K562 (cell line): ENCODE measurements at regions not wholly inside any gene's neighbourhood (a gene's known extent, or its start where the extent isn't known, plus 50 kb on each side); places are given as distances from the start of the nearest gene placed in this dataset.

Experiments used
- ATF3 ChIP-seq, 2 experiments: fragments of 450-650 bp in 1 of 2; sonication (generic) in 1 of 2; formaldehyde crosslinking in 1 of 2; IDR thresholded peaks in 1 of 2; conservative IDR thresholded peaks in 1 of 2; 2 replicates each; pipeline versions ENCODE4 v1.6.1 to v1.8.1; 2016 to 2023; ENCODE audit warnings: mild to moderate bottlenecking in 2 of 2, moderate library complexity in 2 of 2, inconsistent platforms in 1 of 2, missing genetic modification reagents in 1 of 2
- HNRNPLL ChIP-seq: fragments of 200-400 bp; formaldehyde crosslinking; IDR thresholded peaks from 2 replicates; pipeline ENCODE4 v1.6.1; 2017; ENCODE audit warnings: low read length, low read depth, mild to moderate bottlenecking; ENCODE audit not compliant: poor library complexity, severe bottlenecking
- JUN ChIP-seq, 2 experiments: sonication (generic) in 1 of 2; formaldehyde crosslinking in 1 of 2; IDR thresholded peaks; 2 replicates each; pipeline versions ENCODE4 v1.6.1 to v1.8.0; 2012 to 2022; ENCODE audit warnings: borderline replicate concordance in 2 of 2, mild to moderate bottlenecking in 2 of 2, improper control_type of control experiment in 1 of 2, low read depth in 1 of 2, low read length in 1 of 2, missing genetic modification reagents in 1 of 2
- RAD21 ChIP-seq, 2 experiments: fragments of 250-450 bp in 1 of 2; fragments of 450-650 bp in 1 of 2; sonication (Bioruptor Pico) in 1 of 2; formaldehyde crosslinking in 1 of 2; IDR thresholded peaks in 1 of 2; conservative IDR thresholded peaks in 1 of 2; 2 replicates each; pipeline versions ENCODE4 v1.4.0 to v1.8.0; 2020 to 2022; ENCODE audit warnings: mild to moderate bottlenecking in 2 of 2, moderate library complexity in 1 of 2

GRCh38 chr3:102066470-102066869 is 217.2 kb downstream of the NFKBIZ start:
- no peak for TF ChIP-seq JUN (IDR thresholded peaks at IDR 0.05; ENCODE audit: borderline replicate concordance, low read depth, low read length)
- TF ChIP-seq JUN (CRISPR knock-in tag; IDR thresholded peaks at IDR 0.05; ENCODE audit: borderline replicate concordance) = no peak
- no peak for TF ChIP-seq ATF3 (IDR thresholded peaks at IDR 0.05)
- TF ChIP-seq ATF3 (CRISPR knock-in tag; conservative IDR thresholded peaks at IDR 0.05) = no peak
- TF ChIP-seq HNRNPLL = no peak
- TF ChIP-seq RAD21 (CRISPR knock-in tag; conservative IDR thresholded peaks at IDR 0.05 in 1 of 2, IDR thresholded peaks at IDR 0.05 in 1 of 2) = no peak
